ENCODE measurements at regions not wholly inside any gene's neighbourhood (a gene's known extent, or its start where the extent isn't known, plus 50 kb on each side); places are given as distances from the start of the nearest gene placed in this dataset.

- Histone ChIP-seq H3K36me3 (no peaks in the 10 kb centered on the region), H3K4me1 (ENCODE audit: control insufficient read depth in 1 of 2, insufficient read depth in 1 of 2, low read depth in 1 of 2, low read length in 1 of 2) (no peaks in the 10 kb centered on the region), H3K27me3 (no peaks in the 10 kb centered on the region), H3K4me3 (ENCODE audit: low read depth in 1 of 2, low read length in 1 of 2) (no peak overlapping the region), H3K9me3 (no peaks in the 10 kb centered on the region), H3K27ac (no peak overlapping the region)
- TF ChIP-seq CTCF (IDR thresholded peaks at IDR 0.05) = no peak
Measured at GRCh38 chr11:88036701-88037100, 138.5 kb downstream of the RAB38 start.

- no peak overlapping the region for H3K27ac ChIP-seq
- TF ChIP-seq CTCF (IDR thresholded peaks at IDR 0.05) = no peak
- no peaks in the 10 kb centered on the region for H3K36me3 ChIP-seq
- H3K4me3 ChIP-seq (ENCODE audit: low read depth in 1 of 2, low read length in 1 of 2) = no peak overlapping the region
- H3K27me3 ChIP-seq = no peaks in the 10 kb centered on the region
- H3K4me1 ChIP-seq (ENCODE audit: control insufficient read depth in 1 of 2, insufficient read depth in 1 of 2, low read depth in 1 of 2, low read length in 1 of 2) = no peaks in the 10 kb centered on the region
- no peaks in the 10 kb centered on the region for H3K9me3 ChIP-seq
Measured at GRCh38 chr11:88035271-88035670, 140.0 kb downstream of the RAB38 start.

GRCh38 chr11:88017666-88018065 is 157.6 kb downstream of the RAB38 start:
- no peak for TF ChIP-seq CTCF (IDR thresholded peaks at IDR 0.05)
- Histone ChIP-seq H3K4me3 (ENCODE audit: low read depth in 1 of 2, low read length in 1 of 2) (no peak overlapping the region), H3K27ac (no peak overlapping the region), H3K9me3 (no peaks in the 10 kb centered on the region), H3K27me3 (no peaks in the 10 kb centered on the region), H3K4me1 (ENCODE audit: control insufficient read depth in 1 of 2, insufficient read depth in 1 of 2, low read depth in 1 of 2, low read length in 1 of 2) (no peaks in the 10 kb centered on the region), H3K36me3 (no peaks in the 10 kb centered on the region)

- TF ChIP-seq CTCF (IDR thresholded peaks at IDR 0.05) = peak; percentile 45
- no peaks in the 10 kb centered on the region for H3K9me3 ChIP-seq
- no peaks in the 10 kb centered on the region for H3K36me3 ChIP-seq
- H3K4me1 ChIP-seq (ENCODE audit: control insufficient read depth in 1 of 2, insufficient read depth in 1 of 2, low read depth in 1 of 2, low read length in 1 of 2) = no peaks in the 10 kb centered on the region
- no peak overlapping the region for H3K27ac ChIP-seq
- H3K4me3 ChIP-seq (ENCODE audit: low read depth in 1 of 2, low read length in 1 of 2) = no peak overlapping the region
- no peaks in the 10 kb centered on the region for H3K27me3 ChIP-seq
Measured at GRCh38 chr11:88016392-88017170, 158.7 kb downstream of the RAB38 start.

- Histone ChIP-seq H3K27ac (no peak overlapping the region), H3K4me3 (ENCODE audit: low read depth in 1 of 2, low read length in 1 of 2) (no peak overlapping the region), H3K4me1 (ENCODE audit: control insufficient read depth in 1 of 2, insufficient read depth in 1 of 2, low read depth in 1 of 2, low read length in 1 of 2) (no peaks in the 10 kb centered on the region), H3K9me3 (no peaks in the 10 kb centered on the region), H3K27me3 (no peaks in the 10 kb centered on the region), H3K36me3 (no peaks in the 10 kb centered on the region)
- no peak for TF ChIP-seq CTCF (IDR thresholded peaks at IDR 0.05)
Measured at GRCh38 chr11:88015170-88015569, 160.1 kb downstream of the RAB38 start.

Data from neutrophil (primary cell).